Hematopoietic multipotent progenitor cell treated with erythropoietin and hydrocortisone succinate and interleukin-3 and kit ligand, for 4 days (in vitro differentiated cells): ENCODE measurements at regions not wholly inside any gene's neighbourhood (a gene's known extent, or its start where the extent isn't known, plus 50 kb on each side); places are given as distances from the start of the nearest gene placed in this dataset.

Source experiments
- DNase-seq: peaks from one replicate; pipeline ENCODE4 v3.0.0-alpha.2; 2015

GRCh38 chr5:72007336-72008111, 99.8 kb upstream of the MAP1B start:
- DNase-seq, result no peak

GRCh38 chr5:72009280-72009679, 98.0 kb upstream of the MAP1B start:
- no peak for DNase-seq

- DNase-seq, result no peak
These were observed 96.8 kb upstream of the MAP1B start for GRCh38 chr5:72010430-72010829.

- no peak for DNase-seq
These were observed 94.4 kb upstream of the MAP1B start for GRCh38 chr5:72012906-72013305.

GRCh38 chr5:72013766-72014624, 93.3 kb upstream of the MAP1B start:
- DNase-seq, result no peak

GRCh38 chr5:72015103-72015548, 92.1 kb upstream of the MAP1B start:
- DNase-seq, result peak; percentile 46

- DNase-seq, result peak; percentile 68
These were observed 89.0 kb upstream of the MAP1B start for GRCh38 chr5:72018143-72018803.

GRCh38 chr5:72020161-72020983, 86.9 kb upstream of the MAP1B start:
- DNase-seq, result no peak

GRCh38 chr5:72021651-72022357, 85.5 kb upstream of the MAP1B start:
- no peak for DNase-seq

- DNase-seq, result no peak
These were observed 78.9 kb upstream of the MAP1B start for GRCh38 chr5:72028382-72028781.

GRCh38 chr5:72030237-72030636, 77.0 kb upstream of the MAP1B start:
- no peak for DNase-seq

- DNase-seq, result no peak
These were observed 74.5 kb upstream of the MAP1B start for GRCh38 chr5:72032788-72033187.

- no peak for DNase-seq
These were observed 72.5 kb upstream of the MAP1B start for GRCh38 chr5:72034770-72035169.

- DNase-seq, result no peak
These were observed 71.4 kb upstream of the MAP1B start for GRCh38 chr5:72035831-72036230.

GRCh38 chr5:72036951-72037350, 70.3 kb upstream of the MAP1B start:
- no peak for DNase-seq

GRCh38 chr5:72040513-72040912, 66.8 kb upstream of the MAP1B start:
- DNase-seq, result no peak

- DNase-seq, result no peak
These were observed 65.6 kb upstream of the MAP1B start for GRCh38 chr5:72041654-72042053.

- DNase-seq, result no peak
These were observed 65.2 kb upstream of the MAP1B start for GRCh38 chr5:72042097-72042496.

GRCh38 chr5:72045692-72046091, 61.6 kb upstream of the MAP1B start:
- no peak for DNase-seq

GRCh38 chr5:72046106-72046505, 61.2 kb upstream of the MAP1B start:
- no peak for DNase-seq

GRCh38 chr5:72055636-72056035, 51.6 kb upstream of the MAP1B start:
- no peak for DNase-seq
